NCI-H82 (cell line): ENCODE measurements at regions not wholly inside any gene's neighbourhood (a gene's known extent, or its start where the extent isn't known, plus 50 kb on each side); places are given as distances from the start of the nearest gene placed in this dataset.
"Not testable (repeated sequence)": the region's sequence is repeated elsewhere in the genome, so short reads cannot be mapped to it uniquely, and the experiment has no call there.

Source experiments
- DNase-seq: peaks from one replicate; lab custom pipeline; 2025; lab: John Stamatoyannopoulos, UW

DNA sequence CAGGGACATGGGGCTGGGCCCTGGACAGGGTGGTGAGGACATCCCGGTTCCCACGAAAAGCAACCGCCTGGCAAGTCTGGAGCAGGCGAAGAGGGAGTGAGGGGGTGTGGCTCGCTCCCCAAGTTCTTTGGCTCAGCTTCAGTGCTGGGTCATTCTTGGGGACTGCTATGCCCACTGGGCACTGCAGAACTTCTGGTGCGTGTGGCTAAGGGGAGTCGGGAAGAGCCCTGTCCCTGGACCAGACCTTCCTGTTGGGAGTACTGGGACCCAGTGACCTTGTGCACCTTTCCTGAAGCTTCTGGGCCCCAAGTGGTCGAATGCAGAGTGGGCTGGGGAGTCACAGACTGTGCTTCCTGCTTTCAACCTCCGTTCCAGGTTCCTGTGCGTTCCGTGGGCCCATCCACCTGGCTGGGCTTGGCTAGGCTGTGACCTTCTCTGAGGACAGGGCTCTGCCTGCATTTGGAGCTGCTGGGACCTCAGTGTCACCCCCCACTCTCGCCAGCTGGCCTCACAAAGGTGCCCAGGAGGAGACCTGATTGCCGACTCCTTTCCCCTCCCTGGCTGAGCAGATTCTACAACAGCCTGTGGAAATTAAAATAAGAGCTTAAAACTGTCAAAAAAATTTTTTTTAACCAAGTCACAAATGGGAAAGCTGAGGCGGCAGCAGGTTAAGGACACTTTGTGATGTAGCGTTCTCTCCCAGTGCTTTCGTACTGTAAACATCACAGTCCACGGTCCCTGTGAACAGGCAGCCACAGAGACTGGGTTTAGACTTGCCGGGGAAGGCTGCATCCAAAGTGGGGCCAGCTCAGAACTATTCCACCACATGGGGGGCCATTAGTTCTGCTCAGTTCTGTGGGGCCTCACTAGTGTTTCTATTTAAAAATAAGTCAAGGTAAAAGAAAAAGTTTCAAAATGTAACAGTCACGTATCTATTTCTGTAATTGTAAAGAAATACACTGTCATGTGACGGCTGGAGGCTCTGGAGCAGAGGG lies 63.8 kb upstream of the WNT7B start:
- no peak for DNase-seq

DNA sequence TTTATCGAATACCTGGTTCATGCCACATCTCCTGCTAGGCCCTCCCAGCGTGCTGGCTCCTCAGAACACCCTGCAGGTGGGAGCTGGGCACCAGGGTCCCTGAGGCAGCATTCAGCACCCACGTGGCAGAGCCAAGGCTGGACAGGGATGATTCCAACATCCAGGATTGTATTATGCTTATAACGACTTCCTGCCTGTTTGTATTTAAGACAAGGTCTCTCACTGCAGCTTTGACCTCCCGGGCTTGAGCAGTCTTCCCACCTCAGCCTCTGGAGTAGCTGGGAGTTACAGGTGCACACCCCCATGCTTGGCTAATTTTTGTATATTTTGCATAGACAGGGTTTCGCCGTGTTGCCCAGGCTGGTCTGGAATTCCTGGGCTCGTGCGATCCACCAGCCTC lies 64.7 kb upstream of the WNT7B start:
- no peak for DNase-seq

DNA sequence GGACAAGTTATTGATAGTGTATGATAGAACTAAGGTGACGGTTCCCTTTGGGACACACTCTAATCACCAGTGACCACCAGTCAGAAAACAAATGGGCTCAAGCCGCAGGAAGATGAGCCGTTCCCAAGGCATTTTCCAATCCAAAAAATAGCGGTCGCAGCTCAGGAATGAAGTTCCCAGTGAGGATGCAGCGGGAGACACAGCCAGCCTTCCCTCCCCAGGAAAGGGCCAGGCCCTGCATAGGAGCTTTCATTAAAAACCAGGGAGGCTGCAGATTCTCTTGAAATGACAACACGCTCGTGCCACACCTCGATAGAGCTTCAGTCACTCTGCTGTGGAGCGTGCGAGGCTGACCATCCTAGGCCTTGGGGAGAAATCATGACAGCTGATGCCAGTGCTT lies 65.8 kb upstream of the WNT7B start:
- DNase-seq, result no peak

DNA sequence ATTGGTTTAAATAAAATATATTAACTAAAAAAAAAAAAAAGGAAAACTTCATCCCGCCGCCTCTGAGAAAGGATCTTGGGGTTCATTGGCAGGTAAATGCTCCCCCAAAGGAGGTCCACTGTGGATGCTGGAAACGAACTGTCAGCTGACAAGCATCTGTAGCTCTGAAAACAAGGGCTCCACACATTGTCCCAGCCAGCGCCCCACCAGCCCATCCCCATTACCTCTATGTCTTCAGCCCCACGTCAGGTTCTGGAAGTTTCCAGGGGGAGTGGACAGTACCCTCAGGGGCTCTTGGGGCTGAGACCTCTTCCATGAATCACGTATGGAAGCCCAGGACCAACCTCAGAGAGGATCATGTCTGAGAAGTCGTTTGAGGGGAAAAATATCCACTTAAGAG lies 66.4 kb upstream of the WNT7B start:
- no peak for DNase-seq

DNA sequence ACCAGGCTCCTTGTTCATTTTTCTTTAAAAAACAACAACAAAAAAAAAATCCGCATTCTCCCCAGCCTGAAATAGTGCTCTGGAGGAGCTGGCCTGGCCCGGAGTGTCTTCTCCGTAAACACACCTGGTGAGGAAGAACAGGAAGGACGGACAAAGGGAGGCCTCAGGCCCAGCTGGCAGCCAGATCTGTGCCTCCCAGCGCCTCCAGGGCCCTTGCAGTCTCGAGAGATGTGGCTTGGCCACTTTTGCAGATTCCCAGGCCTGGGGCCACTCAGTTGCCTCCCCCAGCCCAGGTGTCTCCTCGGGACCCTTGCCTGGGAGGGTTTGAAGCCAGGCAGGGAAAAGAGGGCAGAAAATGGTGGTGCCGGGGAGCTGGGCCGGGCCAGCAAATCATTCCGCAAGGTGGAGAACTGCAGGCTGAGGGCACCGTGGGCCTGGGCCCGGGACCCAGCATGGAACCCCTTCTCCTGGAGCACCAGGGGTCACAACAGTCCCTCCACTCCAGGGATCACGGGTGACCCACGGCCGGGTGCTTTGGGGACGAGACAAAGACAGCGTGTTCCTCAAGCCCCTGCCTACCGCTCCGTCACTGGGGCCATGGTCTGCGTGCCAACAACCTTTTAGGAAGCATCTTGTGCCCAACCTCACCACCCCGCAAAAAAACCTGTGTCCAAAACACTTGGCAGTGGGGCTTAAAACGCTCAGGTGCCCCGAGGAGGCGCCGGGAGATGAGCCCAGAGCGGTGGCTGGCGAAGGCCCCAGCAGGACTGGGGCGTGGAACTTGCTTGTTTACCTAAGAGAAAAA lies 67.1 kb upstream of the WNT7B start:
- DNase-seq, result no peak

DNA sequence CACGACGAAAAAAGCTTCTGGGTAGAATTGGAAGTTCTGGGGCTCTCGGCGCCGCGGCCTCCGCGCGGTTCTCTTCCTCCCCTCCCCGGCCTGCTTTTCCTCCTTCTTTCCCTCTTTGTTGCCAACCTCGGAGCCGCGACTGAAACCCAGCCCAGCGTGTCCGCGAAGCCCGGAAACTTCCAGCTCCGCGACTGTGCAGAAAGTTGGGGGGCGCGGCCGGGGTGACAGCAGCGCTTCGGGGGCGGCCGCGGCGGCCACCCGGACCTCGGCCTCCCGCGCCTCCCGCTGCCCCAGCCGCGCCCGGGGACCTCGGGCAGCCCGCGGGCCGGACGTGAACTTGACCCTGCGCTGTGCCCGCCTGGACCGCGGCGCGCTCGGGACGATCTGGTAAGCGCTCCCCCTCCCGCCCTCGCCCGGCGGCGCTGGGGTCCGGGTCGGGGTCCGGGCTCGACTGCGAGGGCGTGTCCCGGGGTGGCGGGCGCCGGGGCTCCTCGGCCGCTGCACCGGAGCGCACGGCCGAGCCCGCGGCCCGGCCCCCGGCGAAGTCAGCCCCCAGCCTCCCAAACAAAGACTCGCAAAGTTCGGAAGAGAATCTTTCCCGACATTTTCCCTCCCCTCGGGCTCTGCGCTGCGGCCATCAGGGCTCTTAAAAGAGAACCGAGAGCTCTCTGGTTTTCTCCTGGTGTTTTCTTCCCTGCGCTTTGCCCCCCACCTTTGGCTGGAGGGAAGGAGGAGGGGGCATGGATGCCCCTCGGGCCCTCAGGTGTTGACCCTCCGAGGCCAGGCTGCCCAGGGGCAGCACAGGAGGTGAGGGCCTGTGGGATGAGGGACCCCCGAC lies 67.9 kb upstream of the WNT7B start:
- no peak for DNase-seq

DNA sequence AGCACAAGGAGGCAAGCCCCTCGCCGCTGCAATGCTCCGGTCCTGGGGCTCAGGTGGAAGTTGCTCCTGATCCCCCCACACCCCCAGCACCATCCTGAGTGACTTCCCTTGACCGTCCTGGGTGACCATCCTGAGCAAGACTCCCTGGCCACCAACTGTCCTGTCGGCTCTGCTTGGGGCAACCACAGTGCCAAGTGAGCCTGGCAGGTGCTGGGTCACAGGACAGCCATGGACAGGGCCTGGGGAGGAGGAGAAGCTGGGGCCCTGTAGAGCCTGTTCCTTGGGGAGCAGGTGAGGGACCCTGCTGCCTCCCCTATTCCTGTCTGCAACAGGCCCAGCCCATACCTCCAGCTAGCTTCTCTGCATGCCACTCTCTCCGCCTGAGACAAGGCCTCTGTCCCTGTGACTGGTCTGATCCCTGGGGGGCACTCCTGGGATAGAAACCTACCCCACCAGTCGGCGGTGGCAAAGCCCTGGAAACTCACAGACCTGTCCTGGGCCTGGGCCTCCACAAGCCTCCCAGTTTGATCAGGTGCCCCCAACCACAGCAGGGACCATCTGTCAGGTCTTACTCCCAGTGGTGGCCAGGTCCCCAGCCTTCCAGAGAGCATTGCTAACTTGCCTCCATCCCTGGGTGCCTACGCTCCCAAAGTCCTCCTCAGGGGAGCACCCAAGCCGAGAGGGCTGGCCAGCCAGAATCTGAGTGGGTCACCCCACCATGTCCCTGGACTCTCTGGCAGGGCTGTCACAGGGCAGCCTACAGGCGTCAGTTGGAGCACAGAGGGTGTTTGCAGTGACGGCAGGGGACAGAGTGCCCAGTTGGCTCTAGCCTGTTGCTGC lies 68.7 kb upstream of the WNT7B start:
- no peak for DNase-seq

DNA sequence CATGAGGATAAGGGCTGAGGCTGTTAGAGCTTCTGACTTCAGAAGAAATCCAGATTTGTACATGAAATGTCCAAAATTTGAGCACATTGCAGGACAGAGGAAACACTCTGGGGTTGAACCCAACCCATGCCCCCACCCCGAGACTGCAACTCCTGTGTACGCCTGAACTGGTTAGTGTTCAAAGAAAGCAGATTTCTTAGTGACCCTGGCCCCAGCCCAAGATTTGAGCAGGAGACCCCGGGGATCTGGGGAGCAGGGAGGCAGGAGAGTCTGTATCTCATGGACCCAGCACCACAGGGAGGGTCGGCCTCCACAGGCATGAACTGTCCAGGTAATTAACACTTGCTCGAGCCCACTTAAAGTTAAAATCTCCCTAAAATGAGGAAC lies 69.3 kb upstream of the WNT7B start:
- no peak for DNase-seq

DNA sequence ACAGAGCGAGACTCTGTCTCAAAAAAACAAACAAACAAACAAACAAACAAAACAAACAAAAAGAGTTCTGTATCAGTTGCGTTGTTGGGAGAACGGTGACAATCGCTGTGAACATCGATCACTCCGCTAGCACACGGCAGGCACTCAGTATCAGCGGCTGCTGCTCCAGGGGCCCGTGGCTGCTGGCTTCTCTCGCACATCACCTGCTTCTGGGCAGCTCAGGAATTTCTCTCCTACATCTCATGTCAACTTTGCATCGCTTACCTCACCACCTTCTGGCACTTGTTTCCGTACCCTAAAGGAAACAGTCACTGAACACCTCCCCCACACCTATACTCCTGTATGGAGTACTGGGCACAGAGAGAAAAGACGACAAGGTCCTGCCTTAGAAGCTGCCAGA lies 70.3 kb upstream of the WNT7B start:
- DNase-seq, result no peak

DNA sequence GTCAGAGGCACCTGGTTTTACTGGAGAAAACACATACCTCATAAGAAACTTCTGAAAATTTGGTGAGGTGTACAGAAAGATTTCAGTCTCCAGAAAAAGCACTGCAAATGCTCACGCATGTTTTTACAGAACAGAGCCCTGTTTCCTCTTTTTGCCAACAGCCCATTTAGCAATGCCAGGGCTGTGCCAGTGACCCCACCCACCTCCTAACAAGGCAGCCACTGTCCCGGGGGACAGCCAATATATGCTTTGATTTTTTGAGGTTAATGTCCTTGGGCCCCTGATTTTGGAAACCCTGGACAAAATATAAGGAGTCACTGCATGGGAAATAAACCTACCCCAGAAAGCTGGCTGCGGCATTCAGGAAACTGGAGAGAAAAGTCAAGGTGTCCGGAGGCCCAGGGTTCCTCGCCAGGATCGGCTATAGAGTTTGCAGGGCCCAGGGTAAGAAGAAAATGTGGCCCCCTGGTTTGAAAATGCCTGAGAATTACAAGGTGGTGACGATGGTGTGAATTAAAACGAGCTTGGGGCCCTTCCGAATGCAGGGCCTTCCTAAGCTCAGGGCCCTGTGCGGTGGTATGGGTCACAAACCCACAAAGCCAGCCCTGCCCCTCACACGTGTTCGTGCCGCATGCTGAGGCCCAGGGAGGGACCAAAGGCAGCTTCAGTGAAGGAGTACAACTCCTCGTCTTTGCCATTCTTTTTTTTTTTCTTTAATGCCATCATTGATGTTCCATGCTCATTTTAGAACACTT lies 71.1 kb upstream of the WNT7B start:
- no peak for DNase-seq

DNA sequence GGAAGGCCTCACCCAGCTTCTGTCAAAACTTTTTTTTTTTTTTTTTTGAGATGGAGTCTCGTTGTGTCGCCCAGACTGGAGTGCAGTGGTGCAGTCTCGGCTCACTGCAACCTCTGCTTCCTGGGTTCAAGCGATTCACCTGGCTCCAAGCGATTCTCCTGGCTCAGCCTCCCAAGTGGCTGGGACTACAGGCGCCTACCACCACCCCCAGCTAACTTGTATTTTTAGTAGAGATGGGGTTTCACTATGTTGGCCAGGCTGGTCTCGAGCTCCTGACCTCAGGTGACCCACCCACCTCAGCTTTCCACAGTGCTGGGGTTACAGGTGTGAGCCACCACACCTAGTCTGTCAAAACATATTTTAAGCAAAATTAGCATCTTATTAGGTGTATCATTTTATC lies 71.7 kb upstream of the WNT7B start:
- DNase-seq, result not testable (repeated sequence)

DNA sequence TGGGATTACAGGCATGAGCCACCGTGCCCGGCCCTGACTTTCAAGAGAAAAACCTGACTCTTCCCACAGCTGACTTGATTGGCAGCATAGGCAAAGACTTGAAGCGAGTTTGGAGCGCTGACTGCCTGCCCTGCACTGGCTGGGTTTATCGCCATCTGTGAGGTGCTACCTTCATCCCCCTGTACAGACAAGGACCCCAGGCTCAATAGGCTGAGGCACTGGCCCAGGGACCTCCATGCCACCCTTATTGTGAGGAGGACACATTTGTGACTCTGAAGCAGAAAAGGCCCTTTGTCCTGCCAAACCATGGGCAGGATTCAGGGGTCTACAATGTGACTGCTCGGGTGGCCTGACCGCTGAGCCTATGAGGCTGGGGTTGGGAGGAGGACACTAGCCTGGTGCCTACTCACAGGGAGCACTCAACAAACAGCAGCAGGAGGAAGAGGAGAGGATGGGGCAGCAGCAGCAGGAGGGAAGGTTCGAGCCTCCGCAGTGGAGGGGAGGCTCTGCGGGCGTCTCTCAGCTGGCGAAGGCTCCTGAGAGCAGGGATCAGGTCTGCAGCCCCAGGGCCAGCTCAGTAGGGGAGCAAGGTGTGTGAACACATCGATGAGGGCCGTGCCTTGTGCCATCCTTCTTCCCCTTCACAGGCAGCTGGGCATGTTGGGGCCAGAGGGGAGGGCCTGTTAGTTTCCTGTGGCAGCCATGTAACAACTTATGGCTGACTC lies 72.9 kb upstream of the WNT7B start:
- no peak for DNase-seq

DNA sequence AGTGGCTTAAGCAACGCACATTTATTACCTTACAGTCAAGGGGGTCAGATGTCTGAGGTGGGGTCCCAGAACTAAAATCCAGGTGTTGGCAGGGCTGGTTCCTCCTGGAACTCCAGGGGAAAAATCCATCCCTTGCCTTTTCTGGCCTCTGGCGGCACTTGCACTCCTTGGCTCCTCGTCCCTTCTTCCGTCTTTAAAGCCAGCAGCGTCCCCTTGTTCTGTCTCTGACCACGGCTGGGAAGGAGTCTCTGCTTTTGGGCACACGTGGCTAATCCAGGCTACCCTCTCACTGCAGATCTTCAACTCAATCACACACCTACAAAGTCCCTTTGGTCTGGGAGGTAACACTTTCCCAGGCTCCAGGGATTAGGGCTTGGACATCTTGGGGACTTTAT lies 73.5 kb upstream of the WNT7B start:
- DNase-seq, result no peak

DNA sequence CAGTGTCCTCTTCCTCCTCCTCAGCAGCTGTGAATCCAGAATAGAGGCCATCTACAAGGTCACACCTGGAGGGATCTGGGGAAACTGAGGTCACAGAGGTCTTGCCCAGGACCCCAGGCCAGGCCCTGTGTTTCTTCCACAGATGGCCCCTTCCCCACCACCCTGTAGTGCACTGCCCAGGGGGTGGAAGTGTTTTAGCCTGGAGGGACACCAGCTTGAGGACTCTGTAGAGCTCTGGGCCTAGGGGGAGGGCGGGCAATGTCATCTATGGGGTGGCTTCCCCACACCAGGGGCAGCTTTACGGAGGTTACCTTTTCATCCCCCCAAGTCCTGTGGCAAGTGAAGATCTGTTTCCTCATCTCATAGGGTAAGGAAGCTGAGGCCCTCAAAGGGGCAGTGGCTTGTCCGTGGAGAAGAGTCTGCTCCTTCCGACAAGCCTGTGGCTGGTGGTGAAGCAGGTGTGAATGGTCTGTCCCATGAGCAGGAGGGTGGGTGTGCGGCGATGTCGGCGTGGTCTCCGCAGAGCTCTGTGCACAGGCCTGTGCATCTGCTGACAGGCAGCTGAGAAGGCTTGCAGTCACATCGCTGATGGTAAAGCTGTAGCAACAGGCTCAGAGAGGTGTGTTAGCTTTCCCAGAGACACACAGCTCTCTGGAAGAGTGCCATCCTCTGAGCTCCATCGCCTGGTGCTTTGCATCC lies 74.1 kb upstream of the WNT7B start:
- DNase-seq, result no peak

DNA sequence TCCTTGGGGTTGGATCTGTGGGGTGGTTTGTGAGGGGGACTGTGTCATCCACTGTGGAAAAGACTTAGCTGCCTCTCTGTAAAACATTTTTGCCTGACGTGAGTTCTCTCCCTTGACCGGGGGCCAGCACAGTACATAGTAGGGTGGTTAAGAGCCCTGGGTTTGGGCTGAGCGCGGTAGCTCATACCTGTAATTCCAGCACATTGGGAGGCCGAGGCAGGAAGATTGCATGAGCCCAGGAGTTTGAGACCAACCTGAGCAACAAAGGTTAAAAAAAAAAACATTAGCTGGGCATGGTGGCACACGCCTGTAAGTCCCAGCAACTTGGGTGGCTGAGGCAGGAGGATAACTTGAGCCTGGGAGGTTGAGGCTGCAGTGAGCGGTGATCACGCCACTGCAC lies 74.7 kb upstream of the WNT7B start:
- DNase-seq, result no peak

DNA sequence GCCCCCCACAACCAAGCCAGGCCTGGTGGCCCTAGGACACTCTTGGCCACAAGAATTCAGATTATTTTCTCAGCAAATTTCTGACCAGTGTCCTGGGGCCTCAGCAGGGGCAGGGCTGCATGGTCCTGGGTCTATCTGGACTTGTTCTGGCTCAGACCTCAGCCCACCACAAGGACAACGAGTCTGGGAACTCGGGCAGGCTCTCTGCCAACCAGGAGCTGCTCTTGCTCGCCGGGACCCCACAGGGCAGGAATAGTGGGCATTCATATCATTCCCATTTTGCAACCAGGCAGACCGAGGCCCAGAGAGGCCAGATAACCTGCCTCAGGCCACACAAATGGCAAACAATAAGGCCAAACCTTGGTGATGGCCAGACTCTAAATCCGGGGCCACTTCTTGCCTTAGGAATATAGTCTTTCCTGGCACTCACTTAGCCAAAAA lies 75.4 kb upstream of the WNT7B start:
- DNase-seq, result no peak

DNA sequence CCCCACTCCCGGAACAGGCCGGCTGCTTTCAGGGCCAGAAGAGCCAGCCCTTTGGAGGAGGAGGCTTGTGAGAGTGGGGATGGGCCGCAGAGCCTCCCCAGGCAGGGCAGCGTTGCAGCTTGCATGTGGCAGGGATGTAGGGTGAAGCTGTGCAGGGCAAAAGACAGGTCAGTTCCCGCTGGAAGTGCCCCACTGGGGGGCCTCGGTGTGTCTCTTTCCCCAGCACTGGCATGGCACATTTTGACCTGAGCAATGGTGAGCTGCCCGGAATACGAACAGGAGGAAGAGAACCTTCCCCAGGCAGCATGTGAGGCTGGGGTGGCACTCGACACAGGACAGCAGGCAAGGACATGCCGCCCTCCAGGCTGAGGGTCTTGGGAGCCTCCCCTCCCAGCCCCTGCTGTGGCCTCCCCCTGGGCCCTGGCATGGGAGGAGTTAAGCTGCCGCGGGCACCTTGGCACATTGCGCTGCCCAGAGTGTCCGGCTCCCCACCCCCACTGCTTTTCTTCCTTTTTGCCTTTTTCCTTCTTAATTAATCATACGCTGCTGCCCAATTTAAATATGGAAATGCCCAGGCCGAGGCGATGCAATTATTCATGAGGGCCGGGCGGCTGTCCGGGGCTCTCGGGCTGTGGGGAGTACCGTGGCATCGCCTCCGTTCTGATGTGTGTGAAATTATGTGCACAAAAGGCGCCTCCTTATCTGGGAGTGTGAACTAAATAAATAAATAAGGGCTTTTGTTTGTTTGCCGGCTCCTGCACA lies 76.0 kb upstream of the WNT7B start:
- DNase-seq, result no peak

DNA sequence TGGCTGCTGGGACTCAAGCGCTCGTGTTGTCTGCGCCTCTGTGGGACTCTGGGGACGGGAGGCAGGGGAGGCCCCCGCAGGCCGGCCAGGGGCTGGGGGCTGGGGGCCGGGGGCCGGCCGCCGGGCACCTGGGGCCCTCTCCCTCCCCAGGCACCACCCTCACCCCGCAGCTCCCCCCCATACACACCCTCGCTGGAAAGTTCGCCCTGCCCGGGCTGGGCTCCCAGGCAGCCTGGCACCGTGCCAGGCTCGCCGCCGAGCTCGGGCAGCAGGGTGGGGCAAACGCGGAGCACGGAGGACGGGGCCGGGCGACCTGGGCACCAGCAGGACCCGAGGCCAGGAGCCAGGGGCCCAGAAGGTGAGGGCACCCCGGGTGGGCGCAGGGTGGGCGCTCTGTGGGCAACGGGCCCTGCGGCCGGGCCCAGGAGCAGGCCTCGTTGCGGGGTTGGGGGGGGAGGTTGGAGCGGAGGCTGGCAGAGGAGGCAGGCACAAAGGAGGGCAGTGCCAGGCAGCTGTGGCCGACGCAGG lies 76.7 kb upstream of the WNT7B start:
- DNase-seq, result no peak
